Left lobe of liver (tissue), 2 donors: ENCODE measurements at regions not wholly inside any gene's neighbourhood (a gene's known extent, or its start where the extent isn't known, plus 50 kb on each side); places are given as distances from the start of the nearest gene placed in this dataset.
"Not testable (repeated sequence)": the region's sequence is repeated elsewhere in the genome, so short reads cannot be mapped to it uniquely, and the experiment has no call there.

ENCODE experiments used
- ATAC-seq: fragments of 200-7000 bp; cut with Tn5 transposase; one replicate; pipeline ENCODE4 v1.9.1; 2020; ENCODE audit warnings: mild to moderate bottlenecking, moderate library complexity
- DNase-seq: peaks from one replicate; pipeline ENCODE4 v3.0.0-alpha.2; 2020; ENCODE audit warnings: low spot score
- donor health status: DM: no; HTN: no; CAD: no; lungs with moderate emphysema.
- donor health status: DM: no; HTN: yes; CAD: no.

GRCh38 chr9:84054341-84055010 lies 73.9 kb downstream of the RMI1 start:
- ATAC-seq (peak; percentile 95), DNase-seq (peak; percentile 77)

DNA sequence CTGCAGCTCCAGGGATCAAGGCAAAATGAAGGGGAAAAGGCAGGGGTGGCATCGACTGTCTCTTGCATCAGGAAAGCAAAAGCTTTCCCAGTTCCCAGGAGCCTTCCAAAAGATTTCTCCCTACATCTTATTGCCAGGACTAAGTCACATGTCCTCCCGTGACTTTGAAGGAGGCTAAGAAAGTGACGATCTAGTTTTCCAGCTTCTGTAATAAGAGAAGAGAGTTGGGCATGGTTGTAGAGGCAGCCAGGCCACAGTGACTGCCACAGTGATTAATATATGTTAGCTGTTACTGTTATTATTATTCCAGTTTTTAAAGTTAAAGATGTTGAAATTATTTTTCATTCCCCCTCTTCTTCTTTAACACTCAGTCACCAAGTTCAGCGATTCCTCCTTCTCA lies 77.1 kb downstream of the RMI1 start:
- DNase-seq: no peak
- ATAC-seq: no peak

GRCh38 chr9:84059936-84060335 lies 79.3 kb downstream of the RMI1 start:
- DNase-seq (no peak), ATAC-seq (no peak)

- no peak for ATAC-seq
- DNase-seq: no peak
Measured at GRCh38 chr9:84061613-84062193, 81.1 kb downstream of the RMI1 start.

DNA sequence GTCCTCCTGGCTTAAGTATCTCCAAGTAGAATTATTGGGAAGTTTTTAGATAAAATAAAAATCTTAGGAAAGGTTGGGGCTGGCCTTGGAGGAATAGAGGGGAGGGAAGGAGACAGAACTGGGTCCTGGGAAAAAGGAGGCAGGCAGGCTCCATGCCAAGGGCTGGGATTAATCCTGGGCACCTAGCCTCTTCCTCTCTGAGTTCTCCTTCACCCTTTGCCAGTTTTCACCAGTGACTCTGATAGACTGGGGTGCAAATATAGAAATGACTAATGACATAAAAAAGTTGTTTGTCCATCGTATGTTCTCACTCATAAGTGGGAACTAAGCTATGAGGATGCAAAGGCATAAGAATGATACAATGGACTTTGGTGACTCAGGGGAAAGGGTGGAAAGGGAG lies 81.9 kb downstream of the RMI1 start:
- no peak for DNase-seq
- ATAC-seq: no peak

GRCh38 chr9:84067821-84068220 lies 87.2 kb downstream of the RMI1 start:
- ATAC-seq: no peak

DNA sequence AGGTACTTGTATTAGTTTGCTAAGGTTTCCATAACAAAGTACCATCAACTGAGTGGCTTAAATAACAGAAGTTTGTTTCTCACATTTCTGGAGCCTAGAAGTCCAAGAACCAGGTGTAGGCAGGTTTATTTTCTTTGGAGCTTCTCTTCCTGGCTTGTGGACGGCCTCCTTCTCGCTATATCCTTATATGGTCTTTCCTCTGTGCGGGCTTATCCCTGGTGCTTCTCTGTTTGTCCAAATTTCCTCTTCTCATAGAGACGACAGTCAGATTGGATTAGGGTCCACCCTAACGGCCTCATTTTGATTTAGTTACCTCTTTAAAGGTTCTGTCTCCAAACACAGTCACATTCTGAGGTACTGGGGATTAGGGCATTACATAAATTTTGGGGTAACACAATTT lies 88.3 kb downstream of the RMI1 start:
- DNase-seq (no peak), ATAC-seq (no peak)

More at GRCh38 chr9:84067821-84068220, 87.2 kb downstream of the RMI1 start:
- no peak for DNase-seq

- no peak for DNase-seq
- no peak for ATAC-seq
Measured at GRCh38 chr9:84070590-84070989, 90.0 kb downstream of the RMI1 start.

GRCh38 chr9:84072621-84073180 lies 92.1 kb downstream of the RMI1 start:
- DNase-seq (no peak), ATAC-seq (no peak)

- DNase-seq (no peak), ATAC-seq (no peak)
Measured at GRCh38 chr9:84075004-84075403, 94.4 kb downstream of the RMI1 start.

GRCh38 chr9:84076384-84076783 lies 95.8 kb downstream of the RMI1 start:
- DNase-seq (no peak), ATAC-seq (no peak)

DNA sequence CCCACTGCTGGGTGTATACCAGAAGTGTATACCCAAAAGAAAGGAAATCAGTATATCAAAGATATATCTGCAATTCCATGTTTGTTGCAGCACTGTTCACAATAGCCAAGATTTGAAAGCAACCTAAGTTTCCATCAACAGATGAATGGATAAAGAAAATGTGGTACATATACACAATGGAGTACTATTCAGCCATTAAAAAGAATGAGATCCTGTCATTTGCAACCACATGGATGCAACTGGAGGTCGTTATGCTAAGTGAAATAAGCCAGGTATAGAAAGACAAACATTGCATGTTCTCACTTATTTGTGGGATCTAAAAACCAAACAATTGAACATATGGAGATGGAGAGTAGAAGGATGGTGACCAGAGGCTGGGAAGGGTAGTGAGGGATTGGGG lies 97.2 kb downstream of the RMI1 start:
- not testable (repeated sequence) for DNase-seq, ATAC-seq

DNA sequence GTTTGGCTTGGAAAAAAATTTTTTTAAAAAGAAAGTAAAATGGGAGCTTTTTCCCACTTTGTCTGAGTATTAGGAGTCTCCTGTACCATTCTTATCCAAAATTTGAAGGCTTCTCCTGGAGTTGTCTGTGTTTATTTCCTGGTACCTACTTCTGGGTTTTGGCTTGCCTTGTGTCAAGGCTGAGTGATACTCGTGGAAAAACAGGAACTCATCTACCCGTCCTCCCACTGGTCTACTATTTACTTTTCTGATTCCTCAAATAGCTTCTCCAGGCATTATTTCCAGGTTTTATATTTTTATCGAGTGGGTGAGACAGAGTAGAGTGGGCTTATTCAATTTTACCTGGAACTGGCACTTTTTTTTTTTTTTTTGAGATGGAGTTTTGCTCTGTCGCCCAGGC lies 99.4 kb downstream of the RMI1 start:
- ATAC-seq: no peak
- DNase-seq: no peak

GRCh38 chr9:84101964-84102632 lies 121.5 kb downstream of the RMI1 start:
- no peak for DNase-seq
- no peak for ATAC-seq

DNA sequence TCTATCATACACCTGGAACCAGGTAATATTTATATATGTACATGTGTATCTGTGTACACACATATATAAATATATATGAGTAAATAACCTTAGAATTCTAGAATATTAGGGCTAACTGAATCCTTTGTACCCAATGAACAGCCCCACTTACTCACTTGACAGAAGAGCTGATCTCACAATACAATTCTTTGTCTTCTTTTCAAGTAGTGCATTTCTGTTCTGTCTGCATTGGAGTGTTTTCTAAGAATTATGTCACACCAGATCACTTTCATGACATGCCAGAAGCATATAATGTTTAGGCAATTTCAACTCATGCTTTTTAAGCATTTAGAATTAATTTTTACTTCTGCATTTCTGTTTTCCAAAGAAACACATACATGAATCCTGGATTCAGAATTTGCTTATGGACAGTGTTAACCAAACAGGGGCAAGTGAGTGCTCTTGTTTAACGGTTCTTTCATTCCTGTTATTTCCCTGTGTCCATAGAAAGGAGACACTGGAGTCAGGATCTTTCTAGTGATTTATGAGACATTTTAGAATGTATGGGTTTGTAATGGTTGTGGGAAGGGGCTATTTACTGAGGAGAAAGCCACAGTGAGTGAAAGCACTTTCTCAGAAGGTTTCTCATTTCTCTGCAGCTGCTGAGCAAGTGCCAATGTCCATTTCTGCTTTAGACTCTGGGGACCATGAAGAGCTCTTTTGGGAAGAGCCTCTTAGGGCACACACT lies 123.2 kb downstream of the RMI1 start:
- DNase-seq (no peak), ATAC-seq (no peak)

- ATAC-seq (no peak), DNase-seq (no peak)
Measured at GRCh38 chr9:84107081-84107480, 126.5 kb downstream of the RMI1 start.

DNA sequence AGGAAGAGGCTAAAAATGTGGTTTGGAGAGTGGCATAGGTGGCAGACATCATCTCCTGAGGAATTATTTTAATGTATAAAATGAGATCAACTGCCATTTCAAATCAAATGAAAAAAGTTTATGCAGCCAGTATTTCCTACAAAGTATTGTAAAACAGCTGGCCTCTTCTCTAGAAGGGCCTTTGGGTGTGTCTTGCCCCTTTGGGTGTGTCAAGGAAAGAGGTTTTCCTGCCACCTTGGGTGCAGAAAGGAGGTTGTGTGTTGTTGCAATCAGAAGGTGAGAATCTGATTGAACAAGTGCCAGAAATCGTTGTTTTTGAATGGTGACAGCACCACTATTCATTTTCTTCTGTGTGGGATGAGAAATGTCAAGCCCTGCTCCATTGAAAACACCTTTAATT lies 127.4 kb downstream of the RMI1 start:
- no peak for ATAC-seq
- DNase-seq: no peak

GRCh38 chr9:84111726-84112125 lies 131.1 kb downstream of the RMI1 start:
- no peak for ATAC-seq
- DNase-seq: no peak

DNA sequence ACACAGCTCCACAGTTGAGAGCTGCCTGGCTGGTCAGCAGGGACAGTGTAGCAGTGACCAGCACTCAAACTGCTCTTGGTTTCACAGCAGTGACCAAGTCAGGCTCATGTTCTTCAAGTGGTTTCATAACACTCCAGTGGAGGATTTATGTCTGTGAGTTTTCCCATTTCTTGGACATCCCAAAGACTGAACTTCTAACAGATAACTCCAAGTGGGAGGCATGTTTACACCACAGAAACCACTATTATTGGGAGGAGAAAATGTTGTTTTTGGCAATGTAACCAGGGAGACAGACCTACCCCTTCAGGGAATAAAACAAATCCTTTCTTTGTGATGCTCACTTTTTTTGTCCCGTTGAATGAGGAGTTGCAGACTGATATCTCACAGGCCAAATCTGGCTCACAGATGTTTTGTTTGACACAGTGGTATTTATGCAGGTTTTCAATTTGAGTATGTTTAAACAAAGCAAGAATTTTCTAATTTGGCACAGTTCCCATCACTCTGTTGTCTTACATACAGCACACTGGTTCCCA lies 141.5 kb downstream of the RMI1 start:
- no peak for ATAC-seq
- no peak for DNase-seq

- ATAC-seq: no peak
- no peak for DNase-seq
Measured at GRCh38 chr9:84122572-84122971, 142.0 kb downstream of the RMI1 start.
